ENCODE measurements at regions not wholly inside any gene's neighbourhood (a gene's known extent, or its start where the extent isn't known, plus 50 kb on each side); places are given as distances from the start of the nearest gene placed in this dataset.

GRCh38 chr10:78849731-78850130 is 219.0 kb upstream of the ZMIZ1 start:
- DNase-seq: no peak

GRCh38 chr10:78850644-78851435 is 217.9 kb upstream of the ZMIZ1 start:
- no peak for DNase-seq

- DNase-seq: no peak
Observed at GRCh38 chr10:78851647-78852046, 217.1 kb upstream of the ZMIZ1 start.

GRCh38 chr10:78852466-78853240 is 216.1 kb upstream of the ZMIZ1 start:
- no peak for DNase-seq

- DNase-seq: no peak
Observed at GRCh38 chr10:78853864-78854263, 214.9 kb upstream of the ZMIZ1 start.

- DNase-seq: no peak
Observed at GRCh38 chr10:78856421-78856820, 212.3 kb upstream of the ZMIZ1 start.

- no peak for DNase-seq
Observed at GRCh38 chr10:78857193-78857592, 211.6 kb upstream of the ZMIZ1 start.

- DNase-seq: no peak
Observed at GRCh38 chr10:78859266-78859665, 209.5 kb upstream of the ZMIZ1 start.

- no peak for DNase-seq
Observed at GRCh38 chr10:78859769-78860168, 209.0 kb upstream of the ZMIZ1 start.

GRCh38 chr10:78860260-78860914 is 208.4 kb upstream of the ZMIZ1 start:
- no peak for DNase-seq

- DNase-seq: no peak
Observed at GRCh38 chr10:78861529-78862327, 207.0 kb upstream of the ZMIZ1 start.

GRCh38 chr10:78862328-78862640 is 206.5 kb upstream of the ZMIZ1 start:
- DNase-seq: no peak

- DNase-seq: no peak
Observed at GRCh38 chr10:78863140-78863905, 205.4 kb upstream of the ZMIZ1 start.

- no peak for DNase-seq
Observed at GRCh38 chr10:78863906-78864239, 204.9 kb upstream of the ZMIZ1 start.

GRCh38 chr10:78864761-78865537 is 203.8 kb upstream of the ZMIZ1 start:
- no peak for DNase-seq

GRCh38 chr10:78865538-78865875 is 203.3 kb upstream of the ZMIZ1 start:
- no peak for DNase-seq

GRCh38 chr10:78865931-78866717 is 202.6 kb upstream of the ZMIZ1 start:
- DNase-seq: no peak

GRCh38 chr10:78866731-78867554 is 201.8 kb upstream of the ZMIZ1 start:
- no peak for DNase-seq

GRCh38 chr10:78867555-78867939 is 201.2 kb upstream of the ZMIZ1 start:
- DNase-seq: no peak

- DNase-seq: no peak
Observed at GRCh38 chr10:78868048-78868447, 200.7 kb upstream of the ZMIZ1 start.
